ENCODE measurements at regions not wholly inside any gene's neighbourhood (a gene's known extent, or its start where the extent isn't known, plus 50 kb on each side); places are given as distances from the start of the nearest gene placed in this dataset.

DNA sequence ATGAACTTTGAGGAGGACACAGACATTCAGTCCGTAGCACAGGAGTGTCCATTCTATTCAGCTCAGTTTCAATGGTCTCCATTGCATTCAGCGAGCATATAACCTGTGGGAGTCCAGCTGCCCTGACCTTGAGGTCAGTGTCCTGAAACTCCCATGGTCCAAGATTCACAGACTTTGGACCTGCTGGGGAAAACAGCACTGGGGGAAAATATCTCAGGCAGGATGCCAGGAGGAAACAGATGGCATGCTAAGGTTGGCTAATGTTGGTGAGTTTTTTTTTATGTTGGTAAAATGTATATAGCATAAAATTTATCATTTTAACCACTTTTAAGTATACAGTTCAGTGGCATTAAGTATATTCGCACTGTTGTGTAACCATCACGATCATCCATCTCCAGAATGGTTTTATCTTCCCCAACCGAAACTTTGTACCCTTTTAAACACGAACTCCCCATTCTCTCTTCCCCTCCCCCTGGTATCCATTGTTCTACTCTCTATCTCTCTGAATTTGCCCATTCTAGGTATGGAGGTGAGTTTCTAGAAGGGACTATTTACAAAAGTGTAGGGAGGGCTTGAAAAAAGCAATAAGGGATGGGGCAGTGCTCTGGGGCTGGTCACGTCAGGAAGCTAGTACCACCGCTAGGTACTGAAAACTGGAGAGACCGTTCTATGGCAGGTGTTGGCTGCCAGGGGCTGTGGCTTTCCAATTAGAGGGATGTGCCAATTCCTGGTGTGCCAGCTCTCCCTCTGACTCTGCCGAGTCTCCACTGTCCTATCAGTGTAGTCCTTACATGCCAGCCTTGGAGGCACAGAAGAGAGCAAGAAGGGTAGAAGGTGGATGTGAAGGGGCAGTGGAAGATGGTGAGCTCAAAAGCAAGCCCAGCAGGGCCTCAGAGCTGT lies 85.3 kb downstream of the FOXD2 start:
- TF ChIP-seq, protein P1, sequence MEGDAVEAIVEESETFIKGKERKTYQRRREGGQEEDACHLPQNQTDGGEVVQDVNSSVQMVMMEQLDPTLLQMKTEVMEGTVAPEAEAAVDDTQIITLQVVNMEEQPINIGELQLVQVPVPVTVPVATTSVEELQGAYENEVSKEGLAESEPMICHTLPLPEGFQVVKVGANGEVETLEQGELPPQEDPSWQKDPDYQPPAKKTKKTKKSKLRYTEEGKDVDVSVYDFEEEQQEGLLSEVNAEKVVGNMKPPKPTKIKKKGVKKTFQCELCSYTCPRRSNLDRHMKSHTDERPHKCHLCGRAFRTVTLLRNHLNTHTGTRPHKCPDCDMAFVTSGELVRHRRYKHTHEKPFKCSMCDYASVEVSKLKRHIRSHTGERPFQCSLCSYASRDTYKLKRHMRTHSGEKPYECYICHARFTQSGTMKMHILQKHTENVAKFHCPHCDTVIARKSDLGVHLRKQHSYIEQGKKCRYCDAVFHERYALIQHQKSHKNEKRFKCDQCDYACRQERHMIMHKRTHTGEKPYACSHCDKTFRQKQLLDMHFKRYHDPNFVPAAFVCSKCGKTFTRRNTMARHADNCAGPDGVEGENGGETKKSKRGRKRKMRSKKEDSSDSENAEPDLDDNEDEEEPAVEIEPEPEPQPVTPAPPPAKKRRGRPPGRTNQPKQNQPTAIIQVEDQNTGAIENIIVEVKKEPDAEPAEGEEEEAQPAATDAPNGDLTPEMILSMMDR (IDR thresholded peaks at IDR 0.05): no peak
- no peak for TF ChIP-seq EZH2 (IDR thresholded peaks at IDR 0.05; ENCODE audit: borderline replicate concordance, insufficient read depth, low read depth, low read length, poor library complexity, severe bottlenecking)

Data from B cell (primary cell).